ENCODE measurements at regions not wholly inside any gene's neighbourhood (a gene's known extent, or its start where the extent isn't known, plus 50 kb on each side); places are given as distances from the start of the nearest gene placed in this dataset.
"Not testable (repeated sequence)": the region's sequence is repeated elsewhere in the genome, so short reads cannot be mapped to it uniquely, and the experiment has no call there.

- POLR2A ChIA-PET, result no interaction called here
- H3K27me3 ChIP-seq (ENCODE audit: insufficient read depth), result no peaks in the 10 kb centered on the region
Measured at GRCh38 chr10:3635697-3636096, 149.3 kb downstream of the KLF6 start.

GRCh38 chr10:3635211-3635671 lies 149.8 kb downstream of the KLF6 start:
- no peak overlapping the region for H3K27ac ChIP-seq (ENCODE audit: low read depth in 2 of 2, low read length in 1 of 2)
- H3K9me2 ChIP-seq, result no peaks in the 10 kb centered on the region
- 51% methylated on average over 5 of the region's 5 CpGs for WGBS (ENCODE audit: low lambda C conversion rate)
- TF ChIP-seq GABPA (IDR thresholded peaks at IDR 0.05; ENCODE audit: low read depth) (no peak), TCF12 (IDR thresholded peaks at IDR 0.05) (peak; percentile 10; the same call in 1 of the 2 replicates)
- TF ChIP-seq, protein P1, sequence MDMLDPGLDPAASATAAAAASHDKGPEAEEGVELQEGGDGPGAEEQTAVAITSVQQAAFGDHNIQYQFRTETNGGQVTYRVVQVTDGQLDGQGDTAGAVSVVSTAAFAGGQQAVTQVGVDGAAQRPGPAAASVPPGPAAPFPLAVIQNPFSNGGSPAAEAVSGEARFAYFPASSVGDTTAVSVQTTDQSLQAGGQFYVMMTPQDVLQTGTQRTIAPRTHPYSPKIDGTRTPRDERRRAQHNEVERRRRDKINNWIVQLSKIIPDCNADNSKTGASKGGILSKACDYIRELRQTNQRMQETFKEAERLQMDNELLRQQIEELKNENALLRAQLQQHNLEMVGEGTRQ (IDR thresholded peaks at IDR 0.05; ENCODE audit: borderline replicate concordance, low read depth, low read length), result no peak
- POLR2A ChIA-PET, result no interaction called here
- no peak overlapping the region for H3K4me2 ChIP-seq
- H4K20me1 ChIP-seq (ENCODE audit: insufficient read depth), result no peaks in the 10 kb centered on the region
- H3F3A ChIP-seq (replicated peaks; ENCODE audit: insufficient read depth), result peaks cover 11% of the 10 kb centered on the region
- no peak overlapping the region for H2AFZ ChIP-seq (ENCODE audit: low read depth)
- H3K27me3 ChIP-seq (ENCODE audit: insufficient read depth), result no peaks in the 10 kb centered on the region
- H3K4me3 ChIP-seq (ENCODE audit: low read depth in 2 of 2, low read length in 1 of 2), result no peak overlapping the region
- no peaks in the 10 kb centered on the region for H3K36me3 ChIP-seq (replicated peaks in 1 of 2; ENCODE audit: control insufficient read depth in 1 of 2, insufficient read depth in 2 of 2, low read length in 1 of 2)
- no peaks in the 10 kb centered on the region for H3K79me2 ChIP-seq (ENCODE audit: insufficient read depth)
- no peak overlapping the region for H3K9ac ChIP-seq
- H3K4me1 ChIP-seq (ENCODE audit: control insufficient read depth in 1 of 2, insufficient read depth in 2 of 2, low read depth in 1 of 2, low read length in 1 of 2), result peaks cover 6 to 7% of the 10 kb centered on the region in 2 experiments; a peak in 3 of 4 replicates
- no peaks in the 10 kb centered on the region for H3K9me3 ChIP-seq
- CTCF ChIA-PET, result no interaction called here
- DNase-seq, result no peak

More at GRCh38 chr10:3635697-3636096, 149.3 kb downstream of the KLF6 start:
- DNase-seq, result no peak
- TF ChIP-seq MEF2A (IDR thresholded peaks at IDR 0.05; ENCODE audit: borderline replicate concordance, low read depth) (no peak), SIN3A (IDR thresholded peaks at IDR 0.05; ENCODE audit: borderline replicate concordance, low read depth, low read length) (no peak), NRF1 (IDR thresholded peaks at IDR 0.05; ENCODE audit: low read depth, low read length) (no peak), TAF1 (IDR thresholded peaks at IDR 0.05; ENCODE audit: borderline replicate concordance, low read depth, low read length) (no peak), POLR2AphosphoS5 (IDR thresholded peaks at IDR 0.05; ENCODE audit: low read depth, low read length) (no peak), FOXJ3 (CRISPR knock-in tag; IDR thresholded peaks at IDR 0.05) (no peak), JUND (IDR thresholded peaks at IDR 0.05) (no peak), SMC3 (IDR thresholded peaks at IDR 0.05; ENCODE audit: low read depth, low read length) (no peak), RXRA (IDR thresholded peaks at IDR 0.05; ENCODE audit: borderline replicate concordance, low read depth) (no peak), GATA2 (CRISPR knock-in tag; IDR thresholded peaks at IDR 0.05) (no peak), RAD21 (IDR thresholded peaks at IDR 0.05; ENCODE audit: low read length) (no peak), REST (IDR thresholded peaks at IDR 0.05; ENCODE audit: low read depth, low read length) (no peak)
- TF ChIP-seq, protein P2, sequence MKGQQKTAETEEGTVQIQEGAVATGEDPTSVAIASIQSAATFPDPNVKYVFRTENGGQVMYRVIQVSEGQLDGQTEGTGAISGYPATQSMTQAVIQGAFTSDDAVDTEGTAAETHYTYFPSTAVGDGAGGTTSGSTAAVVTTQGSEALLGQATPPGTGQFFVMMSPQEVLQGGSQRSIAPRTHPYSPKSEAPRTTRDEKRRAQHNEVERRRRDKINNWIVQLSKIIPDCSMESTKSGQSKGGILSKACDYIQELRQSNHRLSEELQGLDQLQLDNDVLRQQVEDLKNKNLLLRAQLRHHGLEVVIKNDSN (IDR thresholded peaks at IDR 0.05; ENCODE audit: borderline replicate concordance, low read depth), result no peak
- Histone ChIP-seq H3K4me2 (no peak overlapping the region), H3K9me2 (no peaks in the 10 kb centered on the region), H3K9me3 (no peaks in the 10 kb centered on the region), H3K27ac (ENCODE audit: low read depth in 2 of 2, low read length in 1 of 2) (no peak overlapping the region), H4K20me1 (ENCODE audit: insufficient read depth) (no peaks in the 10 kb centered on the region), H3F3A (replicated peaks; ENCODE audit: insufficient read depth) (peaks cover 11% of the 10 kb centered on the region), H3K9ac (no peak overlapping the region), H3K36me3 (replicated peaks in 1 of 2; ENCODE audit: control insufficient read depth in 1 of 2, insufficient read depth in 2 of 2, low read length in 1 of 2) (no peaks in the 10 kb centered on the region), H3K4me3 (ENCODE audit: low read depth in 2 of 2, low read length in 1 of 2) (no peak overlapping the region), H3K4me1 (ENCODE audit: control insufficient read depth in 1 of 2, insufficient read depth in 2 of 2, low read depth in 1 of 2, low read length in 1 of 2) (peaks cover 6 to 7% of the 10 kb centered on the region in 2 experiments; a peak in 3 of 4 replicates), H3K79me2 (ENCODE audit: insufficient read depth) (no peaks in the 10 kb centered on the region), H2AFZ (ENCODE audit: low read depth) (no peak overlapping the region)
- CTCF ChIA-PET, result no interaction called here
- WGBS (ENCODE audit: low lambda C conversion rate), result 84% methylated on average over 6 of the region's 6 CpGs

GRCh38 chr10:3634646-3635045 lies 150.4 kb downstream of the KLF6 start:
- WGBS (ENCODE audit: low lambda C conversion rate), result 88% methylated on average over 1 of the region's 1 CpG
- DNase-seq; POLR2A ChIA-PET; H3K4me2 ChIP-seq; H4K20me1 ChIP-seq (ENCODE audit: insufficient read depth); H3K9me3 ChIP-seq; H3K27ac ChIP-seq (ENCODE audit: low read depth in 2 of 2, low read length in 1 of 2); H3K9me2 ChIP-seq; H3K36me3 ChIP-seq (replicated peaks in 1 of 2; ENCODE audit: control insufficient read depth in 1 of 2, insufficient read depth in 2 of 2, low read length in 1 of 2); H2AFZ ChIP-seq (ENCODE audit: low read depth); H3K27me3 ChIP-seq (ENCODE audit: insufficient read depth); H3K4me1 ChIP-seq (ENCODE audit: control insufficient read depth in 1 of 2, insufficient read depth in 2 of 2, low read depth in 1 of 2, low read length in 1 of 2); H3K9ac ChIP-seq; H3K4me3 ChIP-seq (ENCODE audit: low read depth in 2 of 2, low read length in 1 of 2); H3K79me2 ChIP-seq (ENCODE audit: insufficient read depth): not testable (repeated sequence)
- peaks cover 11% of the 10 kb centered on the region for H3F3A ChIP-seq (replicated peaks; ENCODE audit: insufficient read depth)
- CTCF ChIA-PET, result interaction anchor here (0.5 kb wide), 1 partner anchor 438 kb away, joined by 3 read pairs; no protein-coding TSS in a partner anchor

All from SK-N-SH (cell line).